ENCODE measurements at regions not wholly inside any gene's neighbourhood (a gene's known extent, or its start where the extent isn't known, plus 50 kb on each side); places are given as distances from the start of the nearest gene placed in this dataset.

GRCh38 chr18:55934821-55935220 lies 346.8 kb upstream of the TCF4 start:
- TF ChIP-seq POLR2AphosphoS5 (IDR thresholded peaks at IDR 0.05; ENCODE audit: low read depth, low read length) (no peak), SIN3A (IDR thresholded peaks at IDR 0.05; ENCODE audit: borderline replicate concordance, insufficient read depth, low read length) (no peak), TAF1 (IDR thresholded peaks at IDR 0.05; ENCODE audit: borderline replicate concordance, insufficient read depth, low read length) (no peak), FOXP2 (optimal IDR thresholded peaks at IDR 0.05; ENCODE audit: borderline replicate concordance, extremely low read depth, extremely low read length, insufficient read depth) (no peak)
- TF ChIP-seq, protein P1, sequence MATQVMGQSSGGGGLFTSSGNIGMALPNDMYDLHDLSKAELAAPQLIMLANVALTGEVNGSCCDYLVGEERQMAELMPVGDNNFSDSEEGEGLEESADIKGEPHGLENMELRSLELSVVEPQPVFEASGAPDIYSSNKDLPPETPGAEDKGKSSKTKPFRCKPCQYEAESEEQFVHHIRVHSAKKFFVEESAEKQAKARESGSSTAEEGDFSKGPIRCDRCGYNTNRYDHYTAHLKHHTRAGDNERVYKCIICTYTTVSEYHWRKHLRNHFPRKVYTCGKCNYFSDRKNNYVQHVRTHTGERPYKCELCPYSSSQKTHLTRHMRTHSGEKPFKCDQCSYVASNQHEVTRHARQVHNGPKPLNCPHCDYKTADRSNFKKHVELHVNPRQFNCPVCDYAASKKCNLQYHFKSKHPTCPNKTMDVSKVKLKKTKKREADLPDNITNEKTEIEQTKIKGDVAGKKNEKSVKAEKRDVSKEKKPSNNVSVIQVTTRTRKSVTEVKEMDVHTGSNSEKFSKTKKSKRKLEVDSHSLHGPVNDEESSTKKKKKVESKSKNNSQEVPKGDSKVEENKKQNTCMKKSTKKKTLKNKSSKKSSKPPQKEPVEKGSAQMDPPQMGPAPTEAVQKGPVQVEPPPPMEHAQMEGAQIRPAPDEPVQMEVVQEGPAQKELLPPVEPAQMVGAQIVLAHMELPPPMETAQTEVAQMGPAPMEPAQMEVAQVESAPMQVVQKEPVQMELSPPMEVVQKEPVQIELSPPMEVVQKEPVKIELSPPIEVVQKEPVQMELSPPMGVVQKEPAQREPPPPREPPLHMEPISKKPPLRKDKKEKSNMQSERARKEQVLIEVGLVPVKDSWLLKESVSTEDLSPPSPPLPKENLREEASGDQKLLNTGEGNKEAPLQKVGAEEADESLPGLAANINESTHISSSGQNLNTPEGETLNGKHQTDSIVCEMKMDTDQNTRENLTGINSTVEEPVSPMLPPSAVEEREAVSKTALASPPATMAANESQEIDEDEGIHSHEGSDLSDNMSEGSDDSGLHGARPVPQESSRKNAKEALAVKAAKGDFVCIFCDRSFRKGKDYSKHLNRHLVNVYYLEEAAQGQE (IDR thresholded peaks at IDR 0.05; ENCODE audit: insufficient read depth in 1 of 2, low read depth in 2 of 2, low read length in 2 of 2): no peak

DNA sequence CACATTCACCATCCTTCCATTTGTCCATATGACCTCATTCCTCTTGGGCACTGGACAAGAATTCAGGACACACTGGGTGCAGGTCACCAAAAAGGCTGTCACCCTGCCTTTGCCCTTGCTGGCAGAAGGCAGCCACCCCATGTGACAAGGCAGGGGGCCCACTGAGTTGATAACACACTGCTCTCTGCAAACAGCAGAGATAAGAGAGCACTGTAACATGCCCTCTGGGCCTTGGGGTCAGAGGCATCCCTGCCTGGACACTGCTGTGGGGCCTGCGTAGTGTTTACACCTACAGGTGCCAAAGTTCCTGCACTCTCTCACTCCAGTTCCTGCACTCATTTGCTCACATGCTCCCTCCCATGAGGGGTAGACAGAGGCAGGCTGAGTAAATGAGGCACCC lies 344.7 kb upstream of the TCF4 start:
- TF ChIP-seq POLR2AphosphoS5 (IDR thresholded peaks at IDR 0.05; ENCODE audit: low read depth, low read length): no peak
- no peak for TF ChIP-seq FOXP2 (optimal IDR thresholded peaks at IDR 0.05; ENCODE audit: borderline replicate concordance, extremely low read depth, extremely low read length, insufficient read depth)
- TF ChIP-seq SIN3A (IDR thresholded peaks at IDR 0.05; ENCODE audit: borderline replicate concordance, insufficient read depth, low read length): no peak
- no peak for TF ChIP-seq TAF1 (IDR thresholded peaks at IDR 0.05; ENCODE audit: borderline replicate concordance, insufficient read depth, low read length)
- TF ChIP-seq, protein P1 (IDR thresholded peaks at IDR 0.05; ENCODE audit: insufficient read depth in 1 of 2, low read depth in 2 of 2, low read length in 2 of 2): no peak

DNA sequence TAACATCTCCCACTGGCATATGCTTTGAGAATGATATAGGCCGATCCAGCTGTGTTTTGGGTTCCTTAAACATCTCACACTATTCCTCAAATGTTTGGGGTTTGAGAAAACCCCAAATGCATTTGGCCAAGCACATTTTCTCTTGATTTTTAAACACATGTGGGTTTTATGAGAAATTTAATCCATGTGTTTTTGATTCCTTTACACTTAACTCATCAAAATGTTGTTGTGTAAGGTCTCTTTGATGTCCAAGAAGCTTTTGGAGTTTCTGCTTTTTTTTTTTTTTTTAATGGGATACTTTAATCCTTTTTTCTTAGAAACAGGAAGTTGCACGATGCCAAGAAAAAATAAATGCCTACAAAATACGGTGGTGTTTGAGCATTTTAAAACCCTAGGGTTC lies 339.8 kb upstream of the TCF4 start:
- TF ChIP-seq, protein P1 (IDR thresholded peaks at IDR 0.05; ENCODE audit: insufficient read depth in 1 of 2, low read depth in 2 of 2, low read length in 2 of 2): no peak
- no peak for TF ChIP-seq FOXP2 (optimal IDR thresholded peaks at IDR 0.05; ENCODE audit: borderline replicate concordance, extremely low read depth, extremely low read length, insufficient read depth)
- no peak for TF ChIP-seq POLR2AphosphoS5 (IDR thresholded peaks at IDR 0.05; ENCODE audit: low read depth, low read length)
- no peak for TF ChIP-seq SIN3A (IDR thresholded peaks at IDR 0.05; ENCODE audit: borderline replicate concordance, insufficient read depth, low read length)

DNA sequence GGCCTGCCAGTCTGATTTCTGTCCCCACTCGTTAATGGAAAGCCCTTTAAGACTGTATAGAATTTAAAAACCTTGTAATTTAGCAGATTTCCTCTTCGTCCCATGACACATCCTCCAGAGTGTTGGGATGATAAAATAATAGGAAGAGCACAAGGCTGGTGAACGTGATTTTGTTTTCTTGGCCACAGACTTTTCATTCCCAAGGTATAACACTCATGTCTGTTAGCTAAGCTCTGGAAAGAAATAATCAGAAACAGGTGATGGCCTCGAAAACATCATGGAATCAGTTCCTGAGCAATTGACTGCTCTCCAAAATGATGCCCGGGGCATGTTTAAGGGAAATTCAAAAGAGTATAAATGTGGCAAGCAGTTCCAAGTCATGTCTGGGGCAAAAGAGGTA lies 337.8 kb upstream of the TCF4 start:
- TF ChIP-seq, protein P1 (IDR thresholded peaks at IDR 0.05; ENCODE audit: insufficient read depth in 1 of 2, low read depth in 2 of 2, low read length in 2 of 2): no peak
- no peak for TF ChIP-seq POLR2AphosphoS5 (IDR thresholded peaks at IDR 0.05; ENCODE audit: low read depth, low read length)
- TF ChIP-seq SIN3A (IDR thresholded peaks at IDR 0.05; ENCODE audit: borderline replicate concordance, insufficient read depth, low read length): no peak
- no peak for TF ChIP-seq FOXP2 (optimal IDR thresholded peaks at IDR 0.05; ENCODE audit: borderline replicate concordance, extremely low read depth, extremely low read length, insufficient read depth)
- no peak for TF ChIP-seq TAF1 (IDR thresholded peaks at IDR 0.05; ENCODE audit: borderline replicate concordance, insufficient read depth, low read length)

DNA sequence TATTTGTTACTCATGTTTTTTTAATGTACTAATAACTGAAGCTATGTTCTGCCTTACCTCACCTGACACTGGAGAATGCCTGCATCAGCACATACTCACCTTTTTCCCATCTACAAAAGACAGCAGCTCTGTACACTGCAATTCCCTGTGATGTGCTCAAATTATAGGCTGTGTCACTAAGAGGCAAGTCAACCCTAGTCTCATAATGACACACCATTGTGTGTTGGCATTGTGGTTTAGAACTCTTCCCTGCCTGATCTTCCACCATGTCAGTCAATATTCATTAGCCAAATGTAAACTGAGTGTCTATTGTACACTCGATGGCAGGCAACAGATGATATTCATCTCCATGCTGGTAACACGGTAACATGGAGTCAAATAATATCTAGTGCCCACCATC lies 332.1 kb upstream of the TCF4 start:
- TF ChIP-seq, protein P1 (IDR thresholded peaks at IDR 0.05; ENCODE audit: insufficient read depth in 1 of 2, low read depth in 2 of 2, low read length in 2 of 2): no peak
- TF ChIP-seq POLR2AphosphoS5 (IDR thresholded peaks at IDR 0.05; ENCODE audit: low read depth, low read length) (no peak), TAF1 (IDR thresholded peaks at IDR 0.05; ENCODE audit: borderline replicate concordance, insufficient read depth, low read length) (no peak), FOXP2 (optimal IDR thresholded peaks at IDR 0.05; ENCODE audit: borderline replicate concordance, extremely low read depth, extremely low read length, insufficient read depth) (no peak), SIN3A (IDR thresholded peaks at IDR 0.05; ENCODE audit: borderline replicate concordance, insufficient read depth, low read length) (no peak)

Data from PFSK-1 (cell line).